ENCODE measurements at regions not wholly inside any gene's neighbourhood (a gene's known extent, or its start where the extent isn't known, plus 50 kb on each side); places are given as distances from the start of the nearest gene placed in this dataset.

- no peaks in the 10 kb centered on the region for H3K79me2 ChIP-seq
- 94% methylated on average over 7 of the region's 7 CpGs for WGBS (ENCODE audit: low lambda C conversion rate, missing lambda C conversion rate)
- no peaks in the 10 kb centered on the region for H3K9me2 ChIP-seq (replicated peaks; ENCODE audit: insufficient read depth)
- H3K9me3 ChIP-seq (ENCODE audit: low read depth), result no peaks in the 10 kb centered on the region
- no peaks in the 10 kb centered on the region for H4K20me1 ChIP-seq (ENCODE audit: insufficient read depth, poor library complexity, severe bottlenecking)
- no peaks in the 10 kb centered on the region for H3K4me1 ChIP-seq (ENCODE audit: insufficient read depth)
- no peak overlapping the region for H3K4me2 ChIP-seq
- no peaks in the 10 kb centered on the region for H3K36me3 ChIP-seq (replicated peaks; ENCODE audit: insufficient read depth, low read depth)
- DNase-seq (ENCODE audit: low spot score), result no peak
- no peak overlapping the region for H3K27ac ChIP-seq
- no peaks in the 10 kb centered on the region for H3K27me3 ChIP-seq
- no peak overlapping the region for H2AFZ ChIP-seq
- TF ChIP-seq EZH2phosphoT487 (IDR thresholded peaks at IDR 0.05; ENCODE audit: low read depth, severe bottlenecking, unreplicated experiment), result no peak
- TF ChIP-seq CTCF (IDR thresholded peaks at IDR 0.05; ENCODE audit: poor library complexity), result no peak
- TF ChIP-seq EZH2 (IDR thresholded peaks at IDR 0.05; ENCODE audit: borderline replicate concordance), result no peak
- H3K4me3 ChIP-seq, result no peak overlapping the region
Observed at GRCh38 chr2:128792476-128793054, 473.9 kb upstream of the HS6ST1 start.

- Histone ChIP-seq H3K36me3 (replicated peaks; ENCODE audit: insufficient read depth, low read depth) (no peaks in the 10 kb centered on the region), H3K9me2 (replicated peaks; ENCODE audit: insufficient read depth) (no peaks in the 10 kb centered on the region), H3K27me3 (no peaks in the 10 kb centered on the region), H2AFZ (no peak overlapping the region), H3K27ac (no peak overlapping the region), H3K79me2 (no peaks in the 10 kb centered on the region), H3K4me1 (ENCODE audit: insufficient read depth) (no peaks in the 10 kb centered on the region), H3K4me3 (no peak overlapping the region), H3K4me2 (no peak overlapping the region), H4K20me1 (ENCODE audit: insufficient read depth, poor library complexity, severe bottlenecking) (no peaks in the 10 kb centered on the region), H3K9me3 (ENCODE audit: low read depth) (no peaks in the 10 kb centered on the region)
- 84% methylated on average over 6 of the region's 6 CpGs for WGBS (ENCODE audit: low lambda C conversion rate, missing lambda C conversion rate)
- TF ChIP-seq CTCF (IDR thresholded peaks at IDR 0.05; ENCODE audit: poor library complexity) (no peak), EZH2 (IDR thresholded peaks at IDR 0.05; ENCODE audit: borderline replicate concordance) (no peak), EZH2phosphoT487 (IDR thresholded peaks at IDR 0.05; ENCODE audit: low read depth, severe bottlenecking, unreplicated experiment) (no peak)
- no peak for DNase-seq (ENCODE audit: low spot score)
Observed at GRCh38 chr2:128793404-128793803, 474.7 kb upstream of the HS6ST1 start.

- H3K4me3 ChIP-seq, result no peak overlapping the region
- no peak for DNase-seq (ENCODE audit: low spot score)
- H3K79me2 ChIP-seq, result no peaks in the 10 kb centered on the region
- TF ChIP-seq CTCF (IDR thresholded peaks at IDR 0.05; ENCODE audit: poor library complexity) (no peak), EZH2 (IDR thresholded peaks at IDR 0.05; ENCODE audit: borderline replicate concordance) (no peak), EZH2phosphoT487 (IDR thresholded peaks at IDR 0.05; ENCODE audit: low read depth, severe bottlenecking, unreplicated experiment) (no peak)
- H3K36me3 ChIP-seq (replicated peaks; ENCODE audit: insufficient read depth, low read depth), result no peaks in the 10 kb centered on the region
- 78% methylated on average over 6 of the region's 6 CpGs for WGBS (ENCODE audit: low lambda C conversion rate, missing lambda C conversion rate)
- H4K20me1 ChIP-seq (ENCODE audit: insufficient read depth, poor library complexity, severe bottlenecking), result no peaks in the 10 kb centered on the region
- H3K27me3 ChIP-seq, result no peaks in the 10 kb centered on the region
- no peaks in the 10 kb centered on the region for H3K9me3 ChIP-seq (ENCODE audit: low read depth)
- no peak overlapping the region for H3K4me2 ChIP-seq
- no peak overlapping the region for H3K27ac ChIP-seq
- no peak overlapping the region for H2AFZ ChIP-seq
- no peaks in the 10 kb centered on the region for H3K9me2 ChIP-seq (replicated peaks; ENCODE audit: insufficient read depth)
- no peaks in the 10 kb centered on the region for H3K4me1 ChIP-seq (ENCODE audit: insufficient read depth)
Observed at GRCh38 chr2:128794285-128794684, 475.6 kb upstream of the HS6ST1 start.
